Activated CD8-positive, alpha-beta memory T cell treated with anti-CD3 and anti-CD28 coated beads, Interleukin-2, amount 10 ng/mL, durations not matched to agents 7 days and 5 days (primary cell): ENCODE measurements at regions not wholly inside any gene's neighbourhood (a gene's known extent, or its start where the extent isn't known, plus 50 kb on each side); places are given as distances from the start of the nearest gene placed in this dataset.

Experiments used
- ATAC-seq: fragments of 150-1000 bp; cut with Tn5 transposase; one replicate; pipeline ENCODE4 v1.10.0; 2021; ENCODE audit warnings: moderate library complexity
- CTCF ChIA-PET: fragments of 350-600 bp; sonication (Branson Sonifier 250); formaldehyde crosslinking; loops from one replicate; lab custom pipeline; 2021; ENCODE audit warnings: antibody characterized with exemption; lab: Charles Lee
- DNase-seq: peaks from one replicate; pipeline ENCODE4 v3.0.0-alpha.2; 2020
- H3K27ac Mint-ChIP-seq: one replicate; pipeline ENCODE4 v1.8.0; 2021; ENCODE audit warnings: mild to moderate bottlenecking, mixed read lengths
- H3K27me3 Mint-ChIP-seq: one replicate; pipeline ENCODE4 v1.8.0; 2021; ENCODE audit warnings: mixed read lengths
- H3K36me3 Mint-ChIP-seq: one replicate; pipeline ENCODE4 v1.8.0; 2021; ENCODE audit warnings: mild to moderate bottlenecking, mixed read lengths
- H3K4me1 Mint-ChIP-seq: one replicate; pipeline ENCODE4 v1.8.0; 2021; ENCODE audit warnings: mixed read lengths
- H3K4me3 Mint-ChIP-seq: one replicate; pipeline ENCODE4 v1.8.0; 2021; ENCODE audit warnings: mild to moderate bottlenecking, moderate library complexity, mixed read lengths
- H3K9me3 Mint-ChIP-seq: one replicate; pipeline ENCODE4 v1.8.0; 2022; ENCODE audit warnings: low read depth, mixed read lengths

DNA sequence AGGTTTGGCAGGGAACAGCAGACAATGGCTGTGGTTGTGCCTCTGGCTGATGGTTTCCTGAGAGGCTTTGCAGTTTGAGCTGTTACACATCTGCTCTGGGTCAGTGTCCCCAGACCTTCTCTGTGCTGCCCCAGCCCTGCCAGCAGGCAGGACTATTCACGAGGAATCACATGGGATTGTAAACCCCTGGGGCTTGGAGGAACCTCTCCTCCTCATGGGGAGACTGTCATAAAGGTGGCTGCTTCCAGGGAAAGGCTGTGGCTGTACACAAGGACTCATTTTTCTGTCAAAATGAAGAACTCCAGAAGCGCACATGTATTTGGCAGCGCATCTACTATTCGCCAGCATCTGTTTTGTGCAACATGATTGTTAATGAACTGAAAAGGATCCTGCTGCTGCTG lies 142.6 kb upstream of the CYP1B1 start:
- Mint-ChIP-seq H3K27me3 (peaks cover 26% of the 10 kb centered on the region), H3K36me3 (peaks cover 1% of the 10 kb centered on the region), H3K27ac (no peak overlapping the region), H3K9me3 (no peaks in the 10 kb centered on the region), H3K4me3 (no peak overlapping the region), H3K4me1 (peaks cover 21% of the 10 kb centered on the region)
- no peak for DNase-seq
- no peak for ATAC-seq
- CTCF ChIA-PET, result interaction anchor here (0.6 kb wide), 1 partner anchor 11 kb away, joined by 3 read pairs; no protein-coding TSS in a partner anchor

DNA sequence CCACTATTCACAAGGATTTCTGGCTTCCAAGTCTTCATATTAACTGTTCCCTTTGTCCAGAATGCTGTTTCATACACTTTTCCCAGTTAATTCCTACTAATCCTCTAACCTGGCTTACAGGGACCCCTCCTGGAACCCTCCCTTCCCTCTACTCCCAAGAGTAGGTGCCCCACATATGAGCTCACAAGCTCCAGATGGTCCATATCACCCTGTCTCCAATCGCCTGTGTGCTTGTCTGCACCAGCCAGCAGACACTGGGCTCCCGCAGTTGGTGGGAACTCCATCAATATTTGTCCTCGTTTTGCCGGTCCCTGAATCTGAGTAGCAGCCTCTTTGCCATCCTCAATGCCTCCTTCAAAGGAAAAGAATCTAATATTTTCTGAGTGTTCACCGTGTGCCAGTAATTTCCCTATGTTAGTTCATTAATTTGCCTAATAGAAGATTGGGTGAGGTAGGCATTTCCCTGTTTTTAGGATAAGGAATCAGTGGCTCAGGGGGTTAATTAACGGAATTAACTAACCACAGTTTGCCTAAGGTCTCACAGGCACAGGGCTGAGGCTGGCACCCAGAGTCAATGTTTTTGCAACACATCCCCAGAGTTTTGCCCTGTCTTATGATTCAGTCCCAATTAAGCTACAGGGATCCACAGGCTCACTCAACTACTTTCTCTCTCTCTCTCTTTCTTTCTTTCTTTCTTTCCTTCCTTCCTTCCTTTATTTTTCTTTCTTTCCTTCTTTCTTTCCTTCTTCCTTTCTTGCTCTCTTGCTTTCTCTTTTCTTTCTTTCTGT lies 141.6 kb upstream of the CYP1B1 start:
- Mint-ChIP-seq H3K27me3 (peaks cover 20% of the 10 kb centered on the region), H3K4me3 (no peak overlapping the region), H3K36me3 (peaks cover 4% of the 10 kb centered on the region), H3K9me3 (no peaks in the 10 kb centered on the region), H3K4me1 (peaks cover 22% of the 10 kb centered on the region), H3K27ac (no peak overlapping the region)
- CTCF ChIA-PET, result interaction anchor here (0.6 kb wide), 1 partner anchor 12 kb away, joined by 3 read pairs; no protein-coding TSS in a partner anchor
- DNase-seq (no peak), ATAC-seq (no peak)

DNA sequence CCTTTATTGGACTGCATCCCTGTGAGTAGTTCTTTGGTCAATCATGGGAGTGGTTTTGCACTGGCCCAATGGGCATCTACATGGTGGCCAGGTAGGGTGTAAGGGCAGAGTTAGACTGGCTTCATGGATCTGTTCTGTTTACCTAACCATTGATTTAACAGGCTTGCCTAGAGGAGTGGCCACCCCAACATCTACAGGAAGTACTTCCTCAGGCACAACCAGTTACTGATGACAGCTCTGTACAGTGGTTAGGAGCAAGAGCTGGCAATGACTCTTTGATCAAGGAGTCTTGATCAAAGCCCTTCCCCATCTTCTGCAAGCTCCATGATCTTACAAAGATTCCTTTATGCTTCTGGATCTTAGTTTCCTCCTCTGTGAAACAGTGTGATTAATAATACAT lies 140.9 kb upstream of the CYP1B1 start:
- H3K27ac Mint-ChIP-seq, result no peak overlapping the region
- no peak for DNase-seq
- peaks cover 22% of the 10 kb centered on the region for H3K4me1 Mint-ChIP-seq
- CTCF ChIA-PET, result no interaction called here
- H3K36me3 Mint-ChIP-seq, result peaks cover 4% of the 10 kb centered on the region
- peaks cover 2% of the 10 kb centered on the region for H3K9me3 Mint-ChIP-seq
- ATAC-seq, result no peak
- H3K4me3 Mint-ChIP-seq, result no peak overlapping the region
- peaks cover 20% of the 10 kb centered on the region for H3K27me3 Mint-ChIP-seq

DNA sequence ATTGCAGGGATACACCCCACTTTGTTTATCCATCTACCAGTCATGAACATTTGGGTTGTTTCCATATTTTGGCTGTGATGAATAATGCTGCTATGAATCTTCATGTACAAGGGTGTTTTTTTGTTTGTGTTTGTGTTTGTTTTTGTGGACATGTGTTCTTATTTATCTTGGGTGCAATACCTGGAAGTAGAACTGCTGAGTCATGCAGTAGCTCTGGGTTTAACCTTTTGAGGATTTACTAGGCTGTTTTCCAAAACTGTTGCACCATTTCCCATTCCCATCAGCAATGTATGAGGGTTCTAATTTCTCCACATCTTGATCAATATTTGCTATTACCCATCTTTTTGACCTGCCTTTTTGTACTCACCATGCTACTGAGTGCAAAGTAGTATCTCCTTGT lies 140.0 kb upstream of the CYP1B1 start:
- Mint-ChIP-seq H3K27ac (no peak overlapping the region), H3K9me3 (peaks cover 2% of the 10 kb centered on the region), H3K36me3 (peaks cover 4% of the 10 kb centered on the region), H3K27me3 (peaks cover 26% of the 10 kb centered on the region), H3K4me3 (no peak overlapping the region), H3K4me1 (peaks cover 22% of the 10 kb centered on the region)
- CTCF ChIA-PET, result no interaction called here
- ATAC-seq, result no peak
- no peak for DNase-seq

DNA sequence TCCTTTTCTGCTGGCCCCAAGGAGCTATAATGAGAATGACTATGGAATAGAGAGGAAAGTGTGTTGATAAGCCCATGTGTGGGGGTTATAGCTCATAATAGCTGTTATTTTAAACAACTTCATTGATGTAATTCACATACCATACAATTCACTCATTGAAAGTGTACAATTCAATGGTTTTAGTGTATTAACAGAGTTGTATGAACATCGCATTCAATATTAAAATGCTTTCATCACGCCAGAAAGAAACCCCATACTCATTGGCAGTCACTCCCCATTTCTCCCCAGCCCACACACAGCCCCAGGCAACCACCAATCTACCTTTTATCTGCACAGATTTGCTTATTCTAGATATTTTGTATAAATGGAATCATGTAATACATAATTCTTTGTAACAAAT lies 139.6 kb upstream of the CYP1B1 start:
- Mint-ChIP-seq H3K4me1 (peaks cover 22% of the 10 kb centered on the region), H3K27me3 (peaks cover 30% of the 10 kb centered on the region), H3K27ac (no peak overlapping the region), H3K36me3 (peaks cover 4% of the 10 kb centered on the region), H3K9me3 (peaks cover 2% of the 10 kb centered on the region), H3K4me3 (no peak overlapping the region)
- no peak for ATAC-seq
- DNase-seq, result no peak
- CTCF ChIA-PET, result interaction anchor here (0.6 kb wide), 1 partner anchor 610 kb away, joined by 3 read pairs; no protein-coding TSS in a partner anchor

DNA sequence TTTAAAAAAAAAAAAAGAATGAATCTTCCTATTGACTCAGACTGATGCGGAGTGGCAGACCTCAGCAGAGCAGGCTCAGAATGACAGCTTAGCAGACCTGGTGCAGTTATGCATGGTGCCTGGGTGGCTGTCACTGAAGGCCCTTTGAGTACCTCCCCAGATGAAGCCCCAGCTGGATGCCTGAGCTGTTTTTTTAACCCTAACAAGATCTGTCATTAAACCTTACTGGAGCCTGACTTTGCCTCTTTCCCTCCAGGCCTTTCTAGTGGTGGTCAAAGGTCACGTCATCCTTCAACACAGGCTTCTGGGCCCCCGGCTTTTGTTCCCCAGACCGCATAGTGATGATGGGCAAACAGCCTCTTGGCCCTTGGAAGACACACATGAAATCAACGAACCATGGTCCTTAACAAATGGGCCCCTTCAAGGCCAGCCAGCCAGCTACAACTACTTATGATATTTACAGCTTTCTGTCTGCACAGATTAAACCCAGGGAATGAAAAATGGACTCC lies 138.3 kb upstream of the CYP1B1 start:
- ATAC-seq (peak; percentile 88), DNase-seq (peak; percentile 63)
- Mint-ChIP-seq H3K4me3 (no peak overlapping the region), H3K4me1 (peaks cover 22% of the 10 kb centered on the region), H3K27me3 (peaks cover 29% of the 10 kb centered on the region), H3K36me3 (peaks cover 3% of the 10 kb centered on the region), H3K27ac (no peak overlapping the region), H3K9me3 (peaks cover 2% of the 10 kb centered on the region)
- CTCF ChIA-PET, result interaction anchor here (1.1 kb wide), 1 partner anchor 101 kb away, joined by 3 read pairs; no protein-coding TSS in a partner anchor

DNA sequence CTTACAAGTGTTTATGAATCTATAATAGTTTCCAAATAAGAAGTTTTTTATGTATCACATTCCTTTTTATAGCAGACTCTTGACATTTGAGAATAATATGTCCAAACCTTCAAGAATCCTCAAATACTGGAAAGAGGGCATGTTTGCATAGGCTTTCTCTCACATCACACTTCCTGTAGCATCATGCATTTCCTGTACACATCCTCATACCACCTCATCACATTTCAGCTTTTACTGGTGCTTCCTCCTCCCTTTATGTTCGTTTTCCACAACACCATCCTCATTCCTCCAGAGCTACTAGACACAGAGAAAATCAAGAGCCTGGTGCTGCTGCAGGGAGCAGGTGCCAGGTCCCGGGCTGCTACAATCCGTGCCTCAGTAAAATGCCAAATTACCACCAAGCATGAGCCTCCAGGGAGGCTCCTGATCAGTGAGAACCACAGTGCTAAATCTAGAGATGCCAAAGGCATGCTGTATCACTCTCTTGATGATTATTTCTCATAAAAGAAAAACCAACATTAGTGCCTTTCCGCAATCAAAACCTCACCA lies 137.7 kb upstream of the CYP1B1 start:
- Mint-ChIP-seq H3K36me3 (peaks cover 3% of the 10 kb centered on the region), H3K4me1 (peaks cover 22% of the 10 kb centered on the region), H3K4me3 (no peak overlapping the region), H3K27ac (peak overlapping the region; percentile 84), H3K9me3 (peaks cover 2% of the 10 kb centered on the region), H3K27me3 (peaks cover 24% of the 10 kb centered on the region)
- CTCF ChIA-PET, result no interaction called here
- ATAC-seq (peak; percentile 68), DNase-seq (no peak)

DNA sequence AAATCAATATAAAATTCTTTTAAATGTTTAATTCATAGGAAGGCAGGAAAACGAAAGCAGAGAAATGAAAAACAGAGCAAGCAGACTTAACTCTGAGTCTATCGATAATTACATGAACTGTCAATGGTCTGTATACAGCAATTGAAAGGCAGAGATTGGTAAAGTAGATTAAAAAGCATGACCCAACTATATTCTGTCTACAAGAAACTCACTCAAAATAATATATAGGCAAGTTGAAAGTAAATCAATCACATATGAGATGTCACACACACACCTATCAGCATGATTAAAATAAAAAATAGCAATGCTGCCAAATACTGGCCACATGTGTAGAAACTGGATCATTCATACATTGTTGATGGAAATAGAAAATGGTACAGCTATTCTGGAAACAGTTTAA lies 136.4 kb upstream of the CYP1B1 start:
- no peak for DNase-seq
- peaks cover 2% of the 10 kb centered on the region for H3K9me3 Mint-ChIP-seq
- peaks cover 3% of the 10 kb centered on the region for H3K36me3 Mint-ChIP-seq
- peaks cover 25% of the 10 kb centered on the region for H3K27me3 Mint-ChIP-seq
- H3K27ac Mint-ChIP-seq, result no peak overlapping the region
- no peak overlapping the region for H3K4me3 Mint-ChIP-seq
- H3K4me1 Mint-ChIP-seq, result peaks cover 22% of the 10 kb centered on the region
- CTCF ChIA-PET, result no interaction called here
- ATAC-seq, result no peak

DNA sequence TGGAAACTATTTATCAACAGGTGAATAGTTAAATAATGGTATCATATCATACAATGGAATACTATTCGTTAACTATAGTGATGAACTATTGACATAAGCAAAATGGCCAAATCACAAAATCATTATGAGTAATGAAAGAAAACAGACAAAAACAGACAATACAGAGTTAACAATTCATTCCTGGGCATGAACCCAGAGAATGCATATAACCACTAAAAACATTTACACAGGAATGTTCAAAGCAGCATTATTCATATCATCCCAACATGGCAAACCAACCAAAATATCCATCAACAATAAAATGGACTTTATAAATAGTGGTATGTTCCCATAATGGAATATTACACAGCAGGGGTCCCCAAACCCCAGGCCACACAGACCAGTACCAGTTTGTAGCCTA lies 131.2 kb upstream of the CYP1B1 start:
- no peaks in the 10 kb centered on the region for H3K36me3 Mint-ChIP-seq
- H3K9me3 Mint-ChIP-seq, result peaks cover under 1% of the 10 kb centered on the region
- CTCF ChIA-PET, result no interaction called here
- DNase-seq (no peak), ATAC-seq (no peak)
- H3K27me3 Mint-ChIP-seq, result peaks cover 63% of the 10 kb centered on the region
- no peak overlapping the region for H3K27ac Mint-ChIP-seq
- no peaks in the 10 kb centered on the region for H3K4me1 Mint-ChIP-seq
- no peak overlapping the region for H3K4me3 Mint-ChIP-seq

DNA sequence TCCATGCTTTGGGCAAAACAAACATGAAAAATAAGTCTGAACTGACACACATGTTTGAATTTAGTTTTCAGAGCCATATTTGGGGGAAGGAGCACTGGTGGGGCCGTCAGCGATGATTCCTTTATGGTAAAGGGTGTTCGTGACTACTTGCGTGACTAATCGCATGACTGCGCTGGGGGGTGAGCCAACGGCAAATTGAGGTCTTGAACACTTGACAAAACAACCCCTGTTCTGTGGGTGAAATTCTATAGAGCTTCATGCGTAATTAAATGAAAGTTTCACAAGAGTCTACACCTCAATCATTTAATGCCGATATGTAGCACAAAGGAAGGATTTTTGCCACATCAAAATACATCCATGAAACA lies 127.5 kb upstream of the CYP1B1 start:
- H3K27ac Mint-ChIP-seq, result no peak overlapping the region
- H3K27me3 Mint-ChIP-seq, result peaks cover 73% of the 10 kb centered on the region
- CTCF ChIA-PET, result no interaction called here
- no peaks in the 10 kb centered on the region for H3K4me1 Mint-ChIP-seq
- no peak overlapping the region for H3K4me3 Mint-ChIP-seq
- H3K36me3 Mint-ChIP-seq, result no peaks in the 10 kb centered on the region
- ATAC-seq (no peak), DNase-seq (no peak)
- no peaks in the 10 kb centered on the region for H3K9me3 Mint-ChIP-seq

DNA sequence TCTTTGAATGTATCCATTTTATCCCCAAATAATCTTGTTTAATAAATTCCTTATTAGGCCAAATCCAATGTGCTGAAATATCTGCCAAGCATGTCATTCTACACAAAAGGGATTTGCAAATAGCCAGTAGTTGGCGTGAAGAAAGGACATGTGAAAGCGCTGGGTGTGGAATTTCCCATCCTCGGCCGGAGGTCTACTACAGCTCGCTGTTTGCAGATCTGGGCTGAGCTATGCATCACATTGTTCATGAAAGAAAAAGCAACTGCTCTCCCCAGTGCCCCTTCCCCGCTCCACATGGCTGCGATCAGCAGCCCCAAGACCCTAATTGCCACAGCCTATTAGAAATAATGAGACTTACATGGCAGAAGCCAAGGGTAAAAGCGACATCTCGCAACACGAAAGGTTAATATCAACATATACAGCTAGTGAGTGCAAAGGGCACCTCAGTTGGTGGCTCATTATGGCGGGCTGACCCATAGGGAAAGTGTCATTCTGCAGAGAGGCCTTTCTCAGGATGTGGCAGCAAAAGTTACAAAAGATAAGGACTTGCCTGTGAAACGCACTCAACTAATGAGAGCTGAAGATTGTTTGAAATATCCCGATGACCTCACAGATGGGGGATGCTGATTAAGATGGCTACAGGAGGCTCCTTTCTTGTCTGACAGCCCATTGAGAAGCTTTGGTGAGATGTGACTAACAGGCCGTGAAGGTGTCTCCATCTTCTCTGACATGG lies 126.9 kb upstream of the CYP1B1 start:
- no peak for ATAC-seq
- Mint-ChIP-seq H3K9me3 (no peaks in the 10 kb centered on the region), H3K4me3 (no peak overlapping the region), H3K27me3 (peaks cover 67% of the 10 kb centered on the region), H3K4me1 (no peaks in the 10 kb centered on the region), H3K36me3 (no peaks in the 10 kb centered on the region), H3K27ac (no peak overlapping the region)
- CTCF ChIA-PET, result no interaction called here
- no peak for DNase-seq

DNA sequence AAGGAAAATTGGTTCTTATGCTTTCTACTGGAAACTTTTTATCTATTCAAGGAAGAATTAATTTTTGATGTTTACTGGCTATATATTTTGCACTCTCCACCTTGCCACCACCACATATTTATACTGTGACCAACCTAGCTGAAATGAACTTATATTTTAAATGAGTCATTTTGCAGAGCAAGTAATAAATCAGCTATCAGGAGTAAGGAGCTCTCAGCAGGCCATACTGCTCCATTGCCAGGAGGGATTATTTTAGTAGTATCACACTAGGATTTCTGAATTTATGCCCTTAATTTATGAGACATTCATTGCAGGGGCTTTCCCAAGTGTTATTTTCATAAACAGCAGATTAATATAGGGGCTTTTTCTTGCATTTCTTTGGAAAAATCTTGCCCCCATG lies 125.8 kb upstream of the CYP1B1 start:
- ATAC-seq, result no peak
- CTCF ChIA-PET, result no interaction called here

DNA sequence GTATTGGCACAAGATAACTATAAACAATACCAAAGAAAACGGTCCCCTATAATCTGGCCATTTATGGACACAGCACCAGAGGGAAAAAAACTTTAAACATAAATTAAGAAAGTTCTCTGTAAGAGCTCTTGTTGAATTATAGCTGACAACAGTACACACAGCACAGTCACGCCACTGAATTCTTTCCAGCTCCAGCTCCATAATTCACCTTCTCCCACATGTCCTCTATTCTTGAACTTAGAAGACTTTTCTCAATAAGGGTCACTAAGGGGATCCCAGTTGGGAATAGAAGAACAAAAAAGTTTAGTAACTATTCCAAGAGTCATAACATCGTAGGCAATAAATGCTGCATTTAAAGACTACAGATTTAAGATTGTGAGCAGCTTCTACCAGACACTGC lies 124.6 kb upstream of the CYP1B1 start:
- Mint-ChIP-seq H3K36me3 (no peaks in the 10 kb centered on the region), H3K4me3 (no peak overlapping the region), H3K9me3 (no peaks in the 10 kb centered on the region), H3K4me1 (no peaks in the 10 kb centered on the region), H3K27ac (no peak overlapping the region), H3K27me3 (peaks cover 51% of the 10 kb centered on the region)
- ATAC-seq (no peak), DNase-seq (no peak)
- CTCF ChIA-PET, result no interaction called here

More for the DNA sequence above, 125.8 kb upstream of the CYP1B1 start:
- H3K36me3 Mint-ChIP-seq, result no peaks in the 10 kb centered on the region
- DNase-seq, result no peak
- no peak overlapping the region for H3K4me3 Mint-ChIP-seq
- peaks cover 60% of the 10 kb centered on the region for H3K27me3 Mint-ChIP-seq
- no peaks in the 10 kb centered on the region for H3K4me1 Mint-ChIP-seq
- no peaks in the 10 kb centered on the region for H3K9me3 Mint-ChIP-seq
- no peak overlapping the region for H3K27ac Mint-ChIP-seq
